BLaER1 treated with 17β-estradiol and CSF1 and Interleukin-3, amounts not matched to agents 10 nM and 100 nM (cell line): ENCODE measurements at regions not wholly inside any gene's neighbourhood (a gene's known extent, or its start where the extent isn't known, plus 50 kb on each side); places are given as distances from the start of the nearest gene placed in this dataset.

Source experiments
- H3K27ac ChIP-seq, 11 experiments: shearing (Covaris generic); formaldehyde crosslinking; 2 replicates each; pipeline ENCODE4 v1.8.1; 2022
- H3K27me3 ChIP-seq, 11 experiments: shearing (Covaris generic); formaldehyde crosslinking; 2 replicates each; pipeline ENCODE4 v1.8.1; 2022
- H3K36me3 ChIP-seq, 11 experiments: shearing (Covaris generic); formaldehyde crosslinking; 2 replicates each; pipeline ENCODE4 v1.8.1; 2022
- H3K4me1 ChIP-seq, 10 experiments: shearing (Covaris generic); formaldehyde crosslinking; 2 replicates each; pipeline ENCODE4 v1.8.1; 2022
- H3K4me2 ChIP-seq, 11 experiments: shearing (Covaris generic); formaldehyde crosslinking; 2 replicates each; pipeline ENCODE4 v1.8.1; 2022
- H3K4me3 ChIP-seq, 10 experiments: shearing (Covaris generic); formaldehyde crosslinking; 2 replicates each; pipeline ENCODE4 v1.8.1; 2022
- H3K9ac ChIP-seq, 11 experiments: shearing (Covaris generic); formaldehyde crosslinking; 2 replicates each; pipeline ENCODE4 v1.8.1; 2022
- H3K9me3 ChIP-seq, 11 experiments: shearing (Covaris generic); formaldehyde crosslinking; replicated peaks in 1 of 11; 2 replicates each; pipeline ENCODE4 v1.8.1; 2022
- H4K20me1 ChIP-seq, 11 experiments: shearing (Covaris generic); formaldehyde crosslinking; 2 replicates each; pipeline ENCODE4 v1.8.1; 2022
- Cebpa-rat ChIP-seq, 11 experiments: shearing (Covaris generic); IDR thresholded peaks; 2 replicates each; pipeline ENCODE4 v1.8.1; 2022

- no peak overlapping the region for H3K27ac ChIP-seq
- H4K20me1 ChIP-seq = no peaks in the 10 kb centered on the region
- H3K4me1 ChIP-seq = no peaks in the 10 kb centered on the region
- H3K36me3 ChIP-seq = no peaks in the 10 kb centered on the region
- H3K4me2 ChIP-seq = no peak overlapping the region
- no peak for TF ChIP-seq Cebpa-rat (IDR thresholded peaks at IDR 0.05)
- H3K9ac ChIP-seq = no peak overlapping the region
- H3K9me3 ChIP-seq = no peaks in the 10 kb centered on the region
- no peak overlapping the region for H3K4me3 ChIP-seq
- no peaks in the 10 kb centered on the region for H3K27me3 ChIP-seq
These were observed 1981.9 kb upstream of the TENM3 start for GRCh38 chr4:180261346-180261745.

GRCh38 chr4:180280076-180280475 is 1963.1 kb upstream of the TENM3 start:
- Histone ChIP-seq H3K36me3 (no peaks in the 10 kb centered on the region), H3K4me3 (no peak overlapping the region)
- no peak for TF ChIP-seq Cebpa-rat (IDR thresholded peaks at IDR 0.05)

GRCh38 chr4:180280726-180281297 is 1962.4 kb upstream of the TENM3 start:
- no peak overlapping the region for H3K27ac ChIP-seq
- H4K20me1 ChIP-seq = no peaks in the 10 kb centered on the region
- no peak for TF ChIP-seq Cebpa-rat (IDR thresholded peaks at IDR 0.05)
- H3K27me3 ChIP-seq = no peaks in the 10 kb centered on the region
- no peaks in the 10 kb centered on the region for H3K4me1 ChIP-seq
- H3K36me3 ChIP-seq = no peaks in the 10 kb centered on the region
- no peak overlapping the region for H3K9ac ChIP-seq
- H3K9me3 ChIP-seq = no peaks in the 10 kb centered on the region
- H3K4me3 ChIP-seq = no peak overlapping the region
- H3K4me2 ChIP-seq = no peak overlapping the region

More at GRCh38 chr4:180280076-180280475, 1963.1 kb upstream of the TENM3 start:
- Histone ChIP-seq H3K27ac (no peak overlapping the region), H3K4me1 (no peaks in the 10 kb centered on the region), H3K4me2 (no peak overlapping the region), H3K9ac (no peak overlapping the region), H3K9me3 (no peaks in the 10 kb centered on the region), H4K20me1 (no peaks in the 10 kb centered on the region), H3K27me3 (no peaks in the 10 kb centered on the region)

- no peaks in the 10 kb centered on the region for H3K36me3 ChIP-seq
- no peak overlapping the region for H3K4me2 ChIP-seq
- no peaks in the 10 kb centered on the region for H3K4me1 ChIP-seq
- H3K27me3 ChIP-seq = no peaks in the 10 kb centered on the region; a peak in 1 of 22 replicates
- H3K9ac ChIP-seq = no peak overlapping the region
- H4K20me1 ChIP-seq = no peaks in the 10 kb centered on the region
- no peak overlapping the region for H3K27ac ChIP-seq
- no peak overlapping the region for H3K4me3 ChIP-seq
- H3K9me3 ChIP-seq = no peaks in the 10 kb centered on the region
- no peak for TF ChIP-seq Cebpa-rat (IDR thresholded peaks at IDR 0.05)
These were observed 1961.5 kb upstream of the TENM3 start for GRCh38 chr4:180281724-180282123.

- no peaks in the 10 kb centered on the region for H3K9me3 ChIP-seq
- H3K4me2 ChIP-seq = no peak overlapping the region
- H3K27me3 ChIP-seq = no peaks in the 10 kb centered on the region; a peak in 1 of 22 replicates
- no peaks in the 10 kb centered on the region for H3K4me1 ChIP-seq
- no peak overlapping the region for H3K4me3 ChIP-seq
- H3K9ac ChIP-seq = no peak overlapping the region
- TF ChIP-seq Cebpa-rat (IDR thresholded peaks at IDR 0.05) = no peak
- H4K20me1 ChIP-seq = no peaks in the 10 kb centered on the region
- no peaks in the 10 kb centered on the region for H3K36me3 ChIP-seq
- H3K27ac ChIP-seq = no peak overlapping the region
These were observed 1958.9 kb upstream of the TENM3 start for GRCh38 chr4:180284267-180284666.

GRCh38 chr4:180285796-180286195 is 1957.4 kb upstream of the TENM3 start:
- no peaks in the 10 kb centered on the region for H4K20me1 ChIP-seq
- no peaks in the 10 kb centered on the region for H3K4me1 ChIP-seq
- H3K36me3 ChIP-seq = no peaks in the 10 kb centered on the region
- H3K27ac ChIP-seq = no peak overlapping the region
- H3K9ac ChIP-seq = no peak overlapping the region
- H3K9me3 ChIP-seq = no peaks in the 10 kb centered on the region
- TF ChIP-seq Cebpa-rat (IDR thresholded peaks at IDR 0.05) = no peak
- no peak overlapping the region for H3K4me3 ChIP-seq
- H3K27me3 ChIP-seq = no peaks in the 10 kb centered on the region; a peak in 1 of 22 replicates
- H3K4me2 ChIP-seq = no peak overlapping the region

- Histone ChIP-seq H3K27me3 (no peaks in the 10 kb centered on the region), H3K4me3 (no peak overlapping the region), H3K27ac (no peak overlapping the region), H3K36me3 (no peaks in the 10 kb centered on the region), H4K20me1 (no peaks in the 10 kb centered on the region), H3K9me3 (no peaks in the 10 kb centered on the region), H3K4me1 (no peaks in the 10 kb centered on the region), H3K4me2 (no peak overlapping the region), H3K9ac (no peak overlapping the region)
- TF ChIP-seq Cebpa-rat (IDR thresholded peaks at IDR 0.05) = no peak
These were observed 1950.9 kb upstream of the TENM3 start for GRCh38 chr4:180292339-180292738.

GRCh38 chr4:180296036-180296599 is 1947.1 kb upstream of the TENM3 start:
- TF ChIP-seq Cebpa-rat (IDR thresholded peaks at IDR 0.05) = no peak
- H3K4me3 ChIP-seq = no peak overlapping the region
- H3K36me3 ChIP-seq = no peaks in the 10 kb centered on the region
- H3K9me3 ChIP-seq = no peaks in the 10 kb centered on the region
- no peaks in the 10 kb centered on the region for H3K27me3 ChIP-seq
- no peak overlapping the region for H3K4me2 ChIP-seq
- no peak overlapping the region for H3K9ac ChIP-seq
- H3K4me1 ChIP-seq = no peaks in the 10 kb centered on the region
- H4K20me1 ChIP-seq = no peaks in the 10 kb centered on the region
- no peak overlapping the region for H3K27ac ChIP-seq

- H3K4me2 ChIP-seq = no peak overlapping the region
- no peak for TF ChIP-seq Cebpa-rat (IDR thresholded peaks at IDR 0.05)
These were observed 1938.9 kb upstream of the TENM3 start for GRCh38 chr4:180304321-180304720.

GRCh38 chr4:180310616-180311015 is 1932.6 kb upstream of the TENM3 start:
- Histone ChIP-seq H3K4me1 (peaks cover 0 to 18% (median 9%) of the 10 kb centered on the region in 10 experiments; a peak in 11 of 20 replicates), H3K9me3 (no peaks in the 10 kb centered on the region), H3K4me3 (no peak overlapping the region), H3K27me3 (no peaks in the 10 kb centered on the region), H4K20me1 (no peaks in the 10 kb centered on the region), H3K4me2 (no peak overlapping the region), H3K36me3 (no peaks in the 10 kb centered on the region), H3K27ac (no peak overlapping the region), H3K9ac (no peak overlapping the region)
- no peak for TF ChIP-seq Cebpa-rat (IDR thresholded peaks at IDR 0.05)

More at GRCh38 chr4:180304321-180304720, 1938.9 kb upstream of the TENM3 start:
- no peak overlapping the region for H3K9ac ChIP-seq
- no peak overlapping the region for H3K4me3 ChIP-seq
- no peaks in the 10 kb centered on the region for H4K20me1 ChIP-seq
- H3K27ac ChIP-seq = no peak overlapping the region
- H3K36me3 ChIP-seq = no peaks in the 10 kb centered on the region
- H3K27me3 ChIP-seq = no peaks in the 10 kb centered on the region
- H3K9me3 ChIP-seq = no peaks in the 10 kb centered on the region
- H3K4me1 ChIP-seq = no peaks in the 10 kb centered on the region
